HG03460 (cell line): ENCODE measurements at regions not wholly inside any gene's neighbourhood (a gene's known extent, or its start where the extent isn't known, plus 50 kb on each side); places are given as distances from the start of the nearest gene placed in this dataset.

Source experiments
- ATAC-seq: cut with Tn5 transposase; IDR thresholded peaks from one replicate; pipeline ENCODE4 v1.9.1; 2021; ENCODE audit not compliant: unreplicated experiment

DNA sequence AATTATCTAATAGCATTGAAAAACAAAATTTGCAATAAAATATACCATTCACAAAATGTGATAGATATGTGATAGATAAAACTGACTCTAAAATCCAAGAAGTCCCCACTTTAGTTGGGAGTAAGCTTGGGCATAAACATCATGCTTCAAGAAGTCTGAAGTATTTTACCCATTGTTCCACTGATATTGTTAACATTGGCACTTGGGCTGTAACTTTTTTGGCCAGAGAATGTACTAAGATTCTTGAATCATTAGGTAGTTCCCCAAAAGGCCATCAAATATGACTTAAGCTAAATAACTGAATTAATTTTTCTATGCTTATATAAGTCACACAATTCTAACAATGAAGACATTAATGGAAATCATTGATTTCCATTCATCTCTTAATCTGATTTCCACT, 413.6 kb downstream of the CDH2 start:
- ATAC-seq, result no peak

DNA sequence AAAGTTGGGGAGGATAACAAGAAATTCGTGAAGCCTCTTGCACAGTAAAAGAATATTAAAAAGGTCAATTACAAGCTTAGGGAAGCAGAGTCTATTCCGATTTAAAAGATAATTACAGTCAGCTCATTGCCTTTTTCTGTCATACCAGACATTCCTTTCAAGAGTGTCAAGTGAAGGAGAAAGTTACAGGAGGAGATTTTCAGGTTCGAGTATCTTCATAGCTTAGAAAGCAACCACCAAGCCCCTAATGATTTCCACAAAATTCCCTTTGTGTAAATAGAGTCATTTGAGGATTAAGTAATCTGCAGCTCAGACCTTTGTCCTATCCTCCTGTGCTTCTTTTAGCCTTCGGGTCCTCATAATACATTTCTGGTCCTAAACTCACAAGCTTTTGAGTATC, 414.9 kb downstream of the CDH2 start:
- ATAC-seq, result no peak

DNA sequence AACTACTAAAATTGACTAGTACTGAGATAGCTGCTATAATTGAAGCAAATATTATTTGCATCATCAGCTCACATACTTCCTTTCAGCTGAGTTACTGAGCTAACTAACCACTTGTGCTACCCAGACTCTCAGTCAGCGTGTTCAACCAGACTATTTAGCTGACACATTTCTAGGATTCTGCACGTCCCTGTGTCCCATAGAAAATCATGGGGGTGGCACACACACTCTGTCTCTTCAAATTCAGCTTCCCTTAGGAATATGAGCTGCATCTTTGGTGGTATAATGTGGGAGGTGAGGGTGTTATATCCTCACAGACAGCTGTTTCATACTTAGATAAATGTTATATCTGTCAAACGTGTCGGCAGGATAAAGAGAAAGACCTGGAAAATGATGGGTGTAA, 424.0 kb downstream of the CDH2 start:
- ATAC-seq, result no peak

DNA sequence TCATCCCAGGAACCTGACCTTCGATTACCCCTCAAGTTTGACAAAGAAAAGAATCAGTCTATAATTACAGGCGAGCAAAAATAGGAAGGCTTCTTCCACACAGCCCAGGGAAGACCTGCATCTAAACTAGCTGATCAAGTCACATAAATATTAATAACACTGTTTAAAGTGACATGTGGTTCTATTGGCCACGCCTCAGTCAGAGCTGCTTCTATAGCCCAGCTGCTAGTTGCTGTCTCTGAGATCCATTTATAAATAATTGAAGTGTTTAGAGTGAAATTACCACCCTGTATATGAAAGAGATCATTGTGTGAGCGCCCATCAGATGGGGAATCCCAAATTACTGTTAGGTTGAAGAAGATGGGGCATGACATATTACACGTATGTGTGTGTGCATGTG, 426.0 kb downstream of the CDH2 start:
- ATAC-seq, result no peak

DNA sequence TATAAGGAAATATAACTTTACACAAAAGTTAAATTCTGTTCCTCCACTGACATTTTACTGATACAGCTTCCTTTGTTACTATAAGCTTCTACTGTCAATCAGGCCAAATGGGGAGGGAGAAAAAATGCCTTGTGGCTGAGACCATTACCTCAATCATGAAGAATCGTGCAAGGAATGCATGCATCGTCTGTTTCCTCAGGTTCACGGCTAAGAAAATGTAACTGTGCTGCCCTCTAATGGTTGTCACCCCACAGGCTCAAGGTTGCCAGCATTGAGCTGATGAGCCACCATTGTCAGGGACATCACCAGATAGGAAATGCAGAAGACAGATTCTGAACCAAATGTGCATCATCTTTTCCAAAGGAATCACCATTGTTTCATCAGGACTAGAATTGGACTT, 426.9 kb downstream of the CDH2 start:
- no peak for ATAC-seq

DNA sequence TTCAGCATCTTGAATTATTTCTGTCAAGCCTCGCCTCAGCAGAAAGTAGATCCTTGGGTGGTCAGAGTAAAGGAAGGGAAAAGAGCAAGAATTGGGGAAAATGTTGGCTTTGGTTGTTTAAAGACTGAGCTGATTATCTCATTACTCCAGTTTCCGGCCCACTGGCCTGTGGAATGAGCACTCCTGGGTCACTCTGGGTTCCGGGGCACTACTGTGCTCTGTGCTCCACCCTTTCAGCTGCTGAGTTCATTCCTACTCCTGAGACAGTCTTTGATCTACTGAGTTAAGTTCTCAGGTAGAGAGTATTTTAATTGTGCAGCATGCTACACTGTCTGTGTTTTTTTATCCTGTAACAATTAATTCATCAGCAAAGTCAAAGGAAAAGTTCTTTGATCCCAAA, 427.7 kb downstream of the CDH2 start:
- no peak for ATAC-seq

DNA sequence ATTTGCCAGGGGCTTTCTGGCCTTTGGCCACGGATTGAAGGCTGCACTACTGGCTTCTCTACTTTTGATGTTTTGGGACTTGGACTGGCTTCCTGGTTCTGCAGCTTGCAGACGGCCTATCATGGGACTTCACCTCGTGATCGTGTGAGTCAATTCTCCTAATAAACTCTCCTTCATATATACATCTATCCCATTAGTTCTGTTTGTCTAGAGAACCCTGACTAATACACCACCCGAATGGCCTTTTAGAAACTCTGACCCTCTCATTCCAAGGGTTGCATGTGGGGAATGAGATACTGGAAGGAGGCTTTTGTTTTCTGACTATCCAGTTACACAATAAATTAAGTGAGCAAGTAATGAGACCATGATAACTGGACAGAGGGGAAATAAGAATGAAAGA, 430.7 kb downstream of the CDH2 start:
- ATAC-seq, result no peak

DNA sequence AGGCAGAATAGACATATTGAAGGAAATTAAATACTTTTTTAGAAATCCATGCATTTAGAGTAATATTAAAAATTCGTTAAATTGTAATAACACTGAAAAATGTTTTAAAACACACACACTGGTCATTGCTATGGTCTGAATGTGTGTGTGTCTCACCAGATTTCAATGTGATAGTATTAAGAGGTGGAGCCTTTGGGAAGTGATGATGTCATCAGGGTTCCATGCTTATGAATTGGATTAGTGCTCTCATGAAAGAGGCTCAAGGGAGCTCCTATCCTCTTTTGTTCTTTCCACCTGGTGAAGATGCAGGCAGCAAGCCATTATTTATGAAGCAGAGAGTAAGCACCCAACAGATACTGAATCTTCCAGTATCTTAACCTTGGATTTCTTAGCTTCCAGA, 441.8 kb downstream of the CDH2 start:
- ATAC-seq, result no peak

DNA sequence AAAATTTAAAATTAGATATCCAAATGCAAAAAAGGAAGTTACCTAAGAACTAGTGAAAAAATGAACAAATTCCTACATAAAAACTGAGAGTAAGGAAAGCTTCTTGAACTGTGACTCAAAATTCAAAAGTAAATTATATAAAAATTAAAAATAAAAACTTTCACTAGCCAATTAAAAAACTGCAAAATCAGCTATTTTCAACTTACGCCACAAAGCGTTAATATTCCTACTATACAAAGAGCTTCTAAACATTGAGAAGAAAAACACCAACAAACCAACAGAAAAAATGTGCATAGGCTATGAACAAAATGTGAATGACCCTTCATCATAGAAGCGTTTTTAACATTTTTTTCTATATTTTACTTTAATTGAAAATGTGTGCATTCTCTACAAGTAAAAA, 445.7 kb downstream of the CDH2 start:
- ATAC-seq, result no peak

DNA sequence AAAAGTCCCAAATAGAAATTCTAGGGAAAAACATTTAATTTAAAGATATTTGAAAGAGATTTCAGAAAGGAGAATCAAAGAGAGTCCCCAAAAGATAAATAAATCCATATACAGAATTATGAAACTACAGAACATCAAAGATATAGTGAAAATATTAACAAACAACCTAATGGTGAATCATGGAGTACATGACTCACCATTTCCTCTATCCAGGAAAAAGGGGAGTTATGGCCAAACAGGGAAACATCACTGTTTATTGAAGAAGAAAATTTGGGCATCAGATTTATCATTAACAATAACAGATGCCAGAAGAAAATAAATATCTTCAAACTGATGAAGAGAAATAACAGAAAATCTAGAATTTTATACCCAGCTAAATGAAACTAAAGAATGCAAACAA, 448.3 kb downstream of the CDH2 start:
- no peak for ATAC-seq

DNA sequence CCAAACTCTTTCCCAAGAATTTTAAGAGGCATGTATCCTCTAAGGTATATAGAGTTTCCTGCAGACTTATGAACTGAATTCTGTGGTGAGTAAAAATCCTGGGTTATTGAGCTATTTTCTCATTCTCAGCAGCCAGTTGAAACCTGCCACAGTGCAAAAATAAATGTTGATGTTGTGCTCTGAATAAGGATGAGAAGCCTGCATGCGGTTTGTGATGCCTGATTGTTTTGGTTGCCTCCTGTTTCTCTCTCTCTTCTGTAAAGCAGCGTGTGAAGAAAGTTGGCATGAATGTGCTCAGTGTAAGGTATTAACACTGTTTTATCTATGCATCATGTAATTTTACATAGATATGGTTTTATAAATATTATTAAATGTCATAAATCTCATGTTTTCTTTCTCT, 452.6 kb downstream of the CDH2 start:
- ATAC-seq, result no peak

DNA sequence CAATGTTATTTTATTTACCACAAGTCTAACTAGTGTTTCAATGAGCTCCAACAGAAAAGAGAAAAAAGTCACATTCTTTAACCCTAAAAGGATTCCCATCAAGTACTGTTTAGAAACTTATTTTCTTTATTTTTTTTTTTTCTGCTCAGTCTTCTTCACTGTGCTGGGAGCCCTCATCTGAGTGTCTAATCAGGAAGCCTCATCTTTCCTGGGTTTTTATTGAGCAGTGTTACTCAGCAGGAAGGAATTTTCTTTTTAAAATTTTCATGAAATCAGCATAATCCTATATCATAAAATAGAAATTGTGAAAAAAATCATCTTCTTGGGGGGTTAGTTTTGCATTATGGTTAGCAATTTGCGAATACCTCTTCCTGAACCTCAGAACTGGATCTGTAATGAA, 453.8 kb downstream of the CDH2 start:
- no peak for ATAC-seq

DNA sequence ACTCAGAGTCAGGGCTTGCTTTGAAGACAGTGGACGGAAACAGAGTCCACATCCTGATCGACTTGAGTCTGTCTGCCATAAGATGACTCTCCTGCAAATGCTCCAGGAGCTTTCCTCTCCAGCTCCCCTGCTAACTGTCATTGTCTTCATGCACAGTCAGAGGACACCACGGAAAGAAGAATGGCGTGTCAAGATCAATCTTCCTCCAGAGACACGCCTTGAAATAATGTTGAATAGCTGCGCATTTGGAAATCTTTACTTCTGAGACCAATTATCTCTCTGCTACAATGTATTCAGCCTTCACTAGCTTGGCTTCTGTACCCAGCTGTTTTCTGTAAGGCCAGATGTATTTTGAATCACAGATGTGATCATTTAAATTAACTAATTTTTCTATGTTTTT, 457.2 kb downstream of the CDH2 start:
- ATAC-seq, result no peak

DNA sequence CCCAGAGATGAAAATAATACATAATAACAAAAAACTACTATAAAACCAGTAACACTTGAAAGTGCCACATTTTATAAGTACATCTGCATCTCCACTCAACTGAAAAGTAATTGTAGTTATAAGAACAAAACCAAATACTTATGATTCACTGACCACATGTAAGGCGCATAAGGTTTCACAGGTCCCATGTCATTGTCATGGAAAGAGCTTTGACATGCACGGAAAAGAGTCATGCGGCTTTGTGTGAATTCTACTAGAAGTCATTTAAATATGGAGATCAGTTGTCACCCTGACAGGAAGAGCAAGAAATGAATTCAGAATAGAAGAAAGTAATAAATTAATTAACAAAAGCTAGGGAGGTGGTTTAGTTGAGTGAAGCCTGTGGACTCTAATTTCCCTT, 459.1 kb downstream of the CDH2 start:
- no peak for ATAC-seq

DNA sequence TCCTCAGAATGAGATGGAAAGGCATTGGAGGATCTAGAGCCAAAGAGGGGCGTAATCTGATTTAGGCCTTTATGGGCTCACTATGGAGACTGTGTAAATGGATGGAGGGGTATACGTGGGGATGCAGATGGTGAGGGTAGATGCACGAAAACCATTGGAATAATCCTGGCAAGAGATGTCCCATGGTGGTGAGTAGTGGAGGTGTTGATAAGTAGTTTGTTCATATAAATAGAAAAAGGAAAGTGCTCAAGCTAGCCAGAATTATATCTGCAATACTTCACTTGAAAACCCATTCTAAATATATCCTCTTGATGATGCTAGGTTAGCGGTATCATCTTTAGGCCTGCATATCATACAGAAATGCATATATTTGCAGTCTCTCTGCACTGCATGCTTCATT, 459.7 kb downstream of the CDH2 start:
- no peak for ATAC-seq

DNA sequence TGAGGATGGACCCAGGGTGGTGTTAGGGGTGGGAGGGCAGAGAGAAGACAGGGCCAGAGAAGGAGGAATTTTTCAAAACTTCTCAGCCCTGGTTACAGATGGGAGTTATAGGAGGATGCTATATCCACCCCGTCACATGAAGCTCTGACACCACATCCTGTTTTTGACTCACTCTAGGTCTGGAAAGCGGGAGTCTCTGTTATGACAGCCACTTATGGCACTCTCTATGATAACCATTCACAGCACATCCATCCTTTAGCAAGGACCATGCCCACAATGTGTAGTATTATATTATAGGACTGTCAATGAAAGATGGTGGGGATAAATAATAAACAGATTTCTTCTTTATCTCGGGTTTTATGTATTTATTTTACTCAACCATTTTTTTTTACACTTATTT, 461.2 kb downstream of the CDH2 start:
- ATAC-seq, result no peak

DNA sequence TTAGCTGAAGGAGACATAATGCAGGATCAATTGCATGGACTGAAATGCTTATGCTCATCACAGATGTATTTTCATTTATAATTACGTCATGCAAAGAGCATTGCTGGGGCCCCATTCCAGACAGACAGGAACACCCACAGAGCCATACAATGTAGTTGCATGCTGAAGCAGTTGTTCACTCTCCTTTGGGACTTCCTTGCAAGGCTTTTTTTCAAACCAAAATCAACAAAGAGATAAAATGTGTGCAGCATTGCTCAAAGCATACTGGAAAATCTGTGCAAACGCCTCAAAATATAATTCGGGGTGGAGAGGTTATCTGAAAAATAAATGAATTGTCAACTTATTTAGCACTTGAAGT, 463.2 kb downstream of the CDH2 start:
- ATAC-seq, result no peak

DNA sequence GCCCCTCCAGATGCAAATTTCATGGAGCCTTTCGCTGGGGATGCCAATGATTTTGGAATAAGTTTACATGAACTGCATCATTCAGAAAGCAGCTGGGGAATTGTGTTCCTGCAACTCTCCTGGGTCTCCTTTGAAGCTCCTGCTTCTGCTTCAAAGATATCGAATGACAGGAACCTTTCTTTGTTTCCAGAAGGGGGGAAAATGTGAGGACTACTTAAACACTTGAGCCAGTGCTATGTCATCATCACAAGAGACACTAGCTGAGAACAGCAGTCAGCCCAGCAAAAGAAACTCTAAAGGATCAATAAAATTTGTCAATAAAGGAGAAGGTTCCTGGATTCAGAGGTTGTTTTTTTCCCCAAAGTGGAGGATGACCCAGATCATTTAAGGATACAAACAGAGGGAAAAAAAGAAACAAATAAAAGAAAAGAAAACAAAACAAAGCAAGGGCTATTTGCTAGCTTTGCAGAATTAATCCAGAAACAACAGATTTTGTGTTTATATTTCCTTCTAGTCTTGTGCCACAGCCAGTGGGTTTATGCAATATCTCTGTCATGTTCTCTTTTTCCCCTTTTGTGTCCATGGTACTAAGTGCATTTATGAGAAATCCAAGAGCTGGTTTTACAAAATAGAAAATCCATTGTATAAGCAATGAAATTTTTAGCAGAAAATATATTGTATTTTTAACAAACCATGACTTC, 463.7 kb downstream of the CDH2 start:
- ATAC-seq, result no peak

DNA sequence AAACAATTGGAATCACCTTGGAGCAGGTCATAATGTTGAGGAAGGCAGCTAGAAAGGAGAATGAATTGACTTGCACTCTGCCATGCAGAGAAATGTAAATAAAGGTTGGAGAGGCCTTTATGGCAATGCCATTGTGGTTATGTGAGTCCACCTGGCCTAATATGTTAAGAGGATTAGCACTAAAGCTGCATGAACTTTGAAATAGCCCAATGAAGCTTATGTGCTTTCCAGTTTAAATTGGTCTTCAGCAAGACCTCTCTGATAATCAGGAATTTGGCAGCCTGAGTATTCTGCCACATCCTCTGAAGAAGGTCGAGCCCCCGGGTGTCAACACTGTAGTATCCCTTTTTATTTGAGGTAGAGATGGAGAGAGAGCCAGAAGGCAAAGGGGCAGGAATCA, 464.9 kb downstream of the CDH2 start:
- ATAC-seq, result no peak

DNA sequence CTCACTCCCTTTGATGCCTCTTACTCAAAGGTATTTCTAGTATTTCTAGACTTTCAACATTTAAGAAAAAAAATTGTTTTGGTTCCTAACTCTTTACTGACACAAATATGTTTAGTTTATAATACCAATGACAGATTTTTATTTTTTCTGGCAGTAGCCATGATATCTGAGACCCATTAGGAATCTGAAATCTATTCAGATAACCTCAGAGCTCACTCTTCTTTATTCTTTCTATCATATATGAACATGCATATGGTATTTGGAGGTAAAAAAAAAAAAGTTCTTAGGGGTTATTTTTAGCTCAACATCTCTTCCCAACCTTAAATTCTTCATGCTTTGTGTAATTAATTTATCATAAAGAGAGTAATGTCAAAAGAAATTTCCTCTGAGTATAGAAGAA, 465.5 kb downstream of the CDH2 start:
- ATAC-seq, result no peak

DNA sequence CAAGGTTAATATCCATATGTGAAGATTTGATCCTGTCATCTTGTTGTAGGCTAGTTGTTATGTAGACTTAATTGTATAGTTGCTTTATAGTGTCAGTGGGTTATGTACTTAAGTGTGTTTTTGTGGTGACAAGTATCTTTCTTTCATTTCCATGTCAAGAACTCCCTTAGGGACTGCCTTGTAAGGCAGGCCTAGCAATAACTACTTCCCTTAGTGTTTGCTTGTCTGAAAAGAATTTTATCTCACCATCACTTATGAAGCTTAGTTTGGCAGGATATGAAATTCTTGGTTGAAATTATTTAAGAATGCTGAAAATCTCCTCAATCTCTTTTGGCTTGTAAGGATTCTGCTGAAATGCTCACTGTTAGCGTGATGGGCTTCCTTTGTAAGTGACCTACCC, 467.6 kb downstream of the CDH2 start:
- no peak for ATAC-seq

DNA sequence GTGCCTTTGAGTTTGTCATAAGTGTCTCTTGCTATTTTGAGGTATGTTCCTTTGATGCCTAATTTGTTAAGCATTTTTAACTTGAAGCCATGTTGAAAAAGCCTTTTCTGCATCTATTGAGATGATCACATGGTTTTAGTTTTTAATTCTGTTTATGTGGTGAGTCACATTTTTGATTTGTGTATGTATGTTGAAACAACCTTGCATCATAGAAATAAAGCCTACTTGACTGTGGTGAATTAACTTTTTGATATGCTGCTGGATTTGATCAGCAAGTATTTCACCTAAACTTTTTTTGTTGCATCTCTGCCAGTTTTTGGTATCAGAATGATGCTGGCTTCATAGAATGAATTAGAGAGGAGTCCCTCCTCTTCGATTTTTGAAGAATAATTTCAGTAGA, 469.7 kb downstream of the CDH2 start:
- no peak for ATAC-seq

DNA sequence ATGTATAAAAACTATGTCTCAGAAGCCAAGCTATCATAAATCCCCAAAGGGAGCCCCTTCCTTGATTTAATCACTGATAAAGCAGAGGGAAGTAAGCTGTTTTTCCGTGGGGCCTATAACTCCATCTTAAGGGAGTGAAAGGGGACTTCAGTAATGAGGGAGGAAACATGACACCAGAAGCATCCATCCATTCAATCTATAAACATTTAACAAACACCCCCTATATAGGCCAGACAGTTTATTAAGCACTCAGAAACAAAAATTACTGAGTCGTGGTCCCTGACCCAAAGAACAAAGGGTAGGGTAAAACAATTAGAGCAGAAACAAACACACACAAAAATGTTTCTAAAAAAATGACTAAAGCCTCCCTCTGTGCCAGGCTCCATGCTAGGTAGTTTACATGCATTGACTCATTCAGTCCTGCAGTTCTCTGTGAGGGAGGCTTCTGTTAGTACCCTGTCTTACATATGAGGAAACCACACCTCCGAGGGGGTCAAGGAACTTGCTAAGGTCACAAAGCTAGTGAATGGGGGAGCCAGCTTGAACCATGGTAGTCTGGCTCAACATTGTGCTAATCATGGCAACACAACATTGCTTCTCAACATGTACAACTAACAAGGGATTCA, 472.1 kb downstream of the CDH2 start:
- no peak for ATAC-seq
